ENCODE measurements at regions not wholly inside any gene's neighbourhood (a gene's known extent, or its start where the extent isn't known, plus 50 kb on each side); places are given as distances from the start of the nearest gene placed in this dataset.

DNA sequence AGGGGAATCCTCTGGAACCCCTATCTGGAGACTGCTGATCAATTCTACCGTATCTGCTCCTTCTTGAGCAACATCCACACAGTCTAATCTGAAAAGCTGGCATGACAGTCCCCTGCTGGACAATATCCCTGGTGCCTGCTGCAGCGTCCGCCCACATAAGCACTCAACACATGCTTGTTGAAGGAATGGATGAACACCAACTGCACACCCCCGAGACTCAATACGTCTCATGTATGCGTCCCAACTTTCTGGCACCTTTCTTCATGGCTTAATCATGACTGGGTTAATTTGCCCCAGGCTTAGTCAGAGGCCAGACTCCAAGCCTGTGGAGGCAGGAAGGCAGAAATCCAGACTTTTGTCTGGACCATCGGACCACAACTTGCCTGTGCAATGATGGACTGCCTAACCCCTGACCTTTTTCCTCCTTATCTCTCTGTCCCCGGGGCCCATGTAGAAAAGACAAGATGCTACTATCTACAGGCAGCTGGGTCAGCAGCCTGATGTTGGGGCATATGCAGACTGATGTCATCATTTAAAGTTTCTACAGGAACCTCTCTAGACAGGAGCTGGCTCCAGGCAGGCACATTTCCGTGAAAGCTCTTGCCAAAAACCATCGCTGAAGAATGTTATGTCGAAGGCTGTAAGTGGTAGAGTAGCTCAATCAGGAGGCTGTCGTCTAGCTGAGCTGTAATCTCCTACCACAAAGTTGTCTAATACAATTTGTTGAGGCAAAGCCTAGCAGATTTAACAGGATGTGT lies 114.1 kb upstream of the TPM1 start:
- Histone ChIP-seq H3K4me3 (ENCODE audit: low read depth, low read length) (no peak overlapping the region), H3K27me3 (ENCODE audit: control insufficient read depth, insufficient read depth, low read length) (no peaks in the 10 kb centered on the region), H3K36me3 (ENCODE audit: control insufficient read depth, insufficient read depth, low read length) (no peaks in the 10 kb centered on the region)
- ChIA-PET POLR2A (interaction anchor here (0.6 to 1.0 kb wide), 3 partner anchors 116 to 170 kb away, joined by 3 to 7 read pairs (median 3); no protein-coding TSS in a partner anchor), CTCF (interaction anchor here (0.7 to 1.6 kb wide), 11 partner anchors 9 to 168 kb away, joined by 3 to 10 read pairs (median 3); no protein-coding TSS in a partner anchor)
- peak; percentile 85 for DNase-seq (ENCODE audit: low read depth)
- TF ChIP-seq CTCF (IDR thresholded peaks at IDR 0.05; ENCODE audit: insufficient read depth, low read depth, low read length), result peak; percentile 42; the same call in 1 of the 2 replicates

- ChIA-PET CTCF (interaction anchor here (0.6 to 1.6 kb wide), 11 partner anchors 10 to 167 kb away, joined by 3 to 10 read pairs (median 3); no protein-coding TSS in a partner anchor), POLR2A (interaction anchor here (0.9 to 1.0 kb wide), 2 partner anchors 116 to 121 kb away, joined by 3 to 7 read pairs; no protein-coding TSS in a partner anchor)
- H3K36me3 ChIP-seq (ENCODE audit: control insufficient read depth, insufficient read depth, low read length), result no peaks in the 10 kb centered on the region
- no peak overlapping the region for H3K4me3 ChIP-seq (ENCODE audit: low read depth, low read length)
- DNase-seq (ENCODE audit: low read depth), result no peak
- TF ChIP-seq CTCF (IDR thresholded peaks at IDR 0.05; ENCODE audit: insufficient read depth, low read depth, low read length), result no peak
- no peaks in the 10 kb centered on the region for H3K27me3 ChIP-seq (ENCODE audit: control insufficient read depth, insufficient read depth, low read length)
Measured at GRCh38 chr15:62929000-62929357, 113.6 kb upstream of the TPM1 start.

DNA sequence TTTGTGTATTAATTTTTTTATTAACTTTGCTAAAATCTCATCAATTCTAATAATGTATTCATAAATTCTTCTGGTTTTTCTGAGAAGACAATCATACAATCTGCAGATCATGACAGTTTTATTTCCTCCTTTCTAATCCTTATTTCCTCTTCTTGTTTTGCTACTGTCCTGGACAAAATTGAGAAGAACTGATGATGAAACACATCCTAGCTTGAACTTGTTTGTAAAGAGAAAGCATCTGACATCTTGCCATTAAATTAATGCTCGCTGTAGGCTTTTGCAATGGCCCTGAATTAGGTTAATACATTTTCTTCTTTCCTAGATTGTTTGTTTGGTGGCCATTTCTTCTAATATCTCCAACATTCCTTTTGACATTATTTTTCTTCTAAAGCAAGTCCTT lies 110.9 kb upstream of the TPM1 start:
- no peak for DNase-seq (ENCODE audit: low read depth)
- no peaks in the 10 kb centered on the region for H3K36me3 ChIP-seq (ENCODE audit: control insufficient read depth, insufficient read depth, low read length)
- ChIA-PET POLR2A (interaction anchor here (0.6 kb wide), 1 partner anchor 34 kb away, joined by 4 read pairs; no protein-coding TSS in a partner anchor), CTCF (interaction anchor here (1.3 kb wide), 1 partner anchor 25 kb away, joined by 3 read pairs; no protein-coding TSS in a partner anchor)
- no peak overlapping the region for H3K4me3 ChIP-seq (ENCODE audit: low read depth, low read length)
- no peak for TF ChIP-seq CTCF (IDR thresholded peaks at IDR 0.05; ENCODE audit: insufficient read depth, low read depth, low read length)
- H3K27me3 ChIP-seq (ENCODE audit: control insufficient read depth, insufficient read depth, low read length), result no peaks in the 10 kb centered on the region

GRCh38 chr15:62932436-62932835 lies 110.1 kb upstream of the TPM1 start:
- Histone ChIP-seq H3K27me3 (ENCODE audit: control insufficient read depth, insufficient read depth, low read length) (no peaks in the 10 kb centered on the region), H3K4me3 (ENCODE audit: low read depth, low read length) (no peak overlapping the region), H3K36me3 (ENCODE audit: control insufficient read depth, insufficient read depth, low read length) (no peaks in the 10 kb centered on the region)
- ChIA-PET CTCF (interaction anchor here (0.6 to 1.3 kb wide), 3 partner anchors 24 to 383 kb away, joined by 3 to 4 read pairs (median 3); no protein-coding TSS in a partner anchor), POLR2A (interaction anchor here (0.6 to 1.4 kb wide), 2 partner anchors 110 to 112 kb away, joined by 3 to 4 read pairs; partner anchors contain the start of gene TPM1)
- DNase-seq (ENCODE audit: low read depth), result peak; percentile 94
- no peak for TF ChIP-seq CTCF (IDR thresholded peaks at IDR 0.05; ENCODE audit: insufficient read depth, low read depth, low read length)

GRCh38 chr15:62933386-62933785 lies 109.2 kb upstream of the TPM1 start:
- no peaks in the 10 kb centered on the region for H3K27me3 ChIP-seq (ENCODE audit: control insufficient read depth, insufficient read depth, low read length)
- ChIA-PET CTCF (interaction anchor here (1.3 kb wide), 1 partner anchor 114 kb away, joined by 4 read pairs; no protein-coding TSS in a partner anchor), POLR2A (interaction anchor here (1.4 kb wide), 1 partner anchor 111 kb away, joined by 3 read pairs; no protein-coding TSS in a partner anchor)
- DNase-seq (ENCODE audit: low read depth), result no peak
- no peak overlapping the region for H3K4me3 ChIP-seq (ENCODE audit: low read depth, low read length)
- TF ChIP-seq CTCF (IDR thresholded peaks at IDR 0.05; ENCODE audit: insufficient read depth, low read depth, low read length), result no peak
- no peaks in the 10 kb centered on the region for H3K36me3 ChIP-seq (ENCODE audit: control insufficient read depth, insufficient read depth, low read length)
